DOHH2 (cell line): ENCODE measurements at regions not wholly inside any gene's neighbourhood (a gene's known extent, or its start where the extent isn't known, plus 50 kb on each side); places are given as distances from the start of the nearest gene placed in this dataset.

Source experiments
- CTCF ChIP-seq: fragments of 200-600 bp; sonication (generic); IDR thresholded peaks from one replicate; pipeline ENCODE4 v1.5.1; 2014; ENCODE audit warnings: antibody characterized with exemption, mild to moderate bottlenecking, low read depth, low read length; ENCODE audit not compliant: poor library complexity, severe bottlenecking
- EZH2phosphoT487 ChIP-seq: fragments of 200-600 bp; sonication (generic); IDR thresholded peaks from 2 replicates; pipeline ENCODE4 v1.6.1; 2017; ENCODE audit warnings: borderline replicate concordance, mild to moderate bottlenecking, antibody characterized with exemption, low read length, moderate library complexity, mixed read lengths

DNA sequence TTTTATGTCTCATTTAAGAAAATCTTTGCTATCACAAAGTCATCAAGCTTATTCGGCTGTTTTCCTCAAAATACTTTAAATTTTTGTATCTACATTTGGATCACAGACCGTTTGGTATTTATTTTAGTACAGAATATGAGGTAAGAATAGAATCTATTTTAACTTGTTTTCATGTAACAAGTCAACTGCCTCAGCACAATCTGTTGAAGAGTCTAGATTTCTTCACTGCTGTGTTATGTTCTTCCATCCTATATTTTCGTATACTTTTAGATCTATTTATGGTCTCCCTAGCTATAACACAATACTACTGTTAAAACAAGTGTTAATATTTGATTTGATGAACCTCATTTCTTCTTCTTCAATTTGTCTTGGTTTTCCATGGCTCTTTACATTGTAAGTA lies 61.6 kb upstream of the SGCG start:
- TF ChIP-seq CTCF (no peak), EZH2phosphoT487 (no peak)
